ENCODE measurements at regions not wholly inside any gene's neighbourhood (a gene's known extent, or its start where the extent isn't known, plus 50 kb on each side); places are given as distances from the start of the nearest gene placed in this dataset.
"Not testable (repeated sequence)": the region's sequence is repeated elsewhere in the genome, so short reads cannot be mapped to it uniquely, and the experiment has no call there.

DNA sequence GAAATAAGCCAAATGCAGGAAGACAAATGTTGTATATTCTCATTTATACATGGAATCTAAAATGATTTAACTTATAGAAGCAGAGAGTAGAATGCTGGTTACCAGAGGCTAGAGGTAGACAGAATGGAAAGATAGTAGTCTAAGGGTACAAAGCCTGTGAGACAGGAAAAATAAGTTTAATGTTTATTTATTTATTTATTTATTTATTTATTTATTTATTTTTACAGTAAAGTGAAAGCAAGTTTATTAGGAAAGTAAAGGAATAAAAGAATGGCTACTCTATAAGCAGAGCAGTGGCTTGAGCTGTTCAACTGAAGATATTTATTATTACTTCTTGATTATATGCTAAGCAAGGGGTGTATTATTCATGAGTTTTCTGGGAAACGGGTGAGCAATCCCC lies 203.2 kb downstream of the LAS1L start:
- no peak for DNase-seq

DNA sequence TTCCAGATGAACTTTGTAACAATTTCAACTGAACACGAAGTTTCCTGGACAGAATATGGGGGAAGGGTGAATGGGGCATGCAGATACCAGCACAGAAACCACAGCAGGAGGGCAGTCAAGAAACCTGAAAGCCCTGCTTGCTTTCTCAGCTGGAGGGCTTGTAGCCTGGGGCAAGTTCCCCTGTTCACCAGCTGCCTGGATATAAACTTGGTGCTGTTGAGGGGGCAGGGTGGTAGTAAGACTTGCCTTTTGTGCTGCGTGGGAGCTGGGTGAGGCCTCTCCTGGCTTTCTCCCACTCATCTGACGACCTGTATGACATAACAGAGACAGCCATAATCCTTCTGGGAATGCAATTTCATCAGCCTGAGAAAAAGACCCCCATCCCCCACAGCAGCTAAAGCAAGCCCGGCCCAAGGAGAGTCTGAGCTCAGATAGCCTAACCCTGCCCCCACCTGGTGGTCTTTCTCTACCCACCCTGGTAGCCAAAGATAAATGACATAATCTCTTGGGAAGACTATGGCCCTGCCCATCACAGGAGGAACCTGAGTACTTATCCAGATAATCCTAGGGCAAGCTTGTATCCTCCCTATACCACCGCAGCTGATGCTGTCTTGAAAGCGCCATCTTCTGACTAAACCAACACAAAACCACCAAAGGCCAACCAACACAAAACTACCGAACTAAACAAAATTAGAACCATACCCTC lies 234.3 kb downstream of the LAS1L start:
- no peak for DNase-seq

DNA sequence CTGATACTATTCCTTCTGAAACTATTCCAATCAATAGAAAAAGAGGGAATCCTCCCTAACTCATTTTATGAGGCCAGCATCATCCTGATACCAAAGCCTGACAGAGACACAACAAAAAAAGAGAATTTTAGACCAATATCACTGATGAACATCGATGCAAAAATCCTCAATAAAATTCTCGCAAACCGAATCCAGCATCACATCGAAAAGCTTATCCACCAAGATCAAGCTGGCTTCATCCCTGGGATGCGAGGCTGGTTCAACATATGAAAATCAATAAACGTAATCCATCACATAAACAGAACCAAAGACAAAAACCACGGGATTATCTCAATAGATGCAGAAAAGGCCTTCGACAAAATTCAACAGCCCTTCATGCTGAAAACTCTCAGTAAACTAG lies 251.7 kb downstream of the LAS1L start:
- not testable (repeated sequence) for DNase-seq

DNA sequence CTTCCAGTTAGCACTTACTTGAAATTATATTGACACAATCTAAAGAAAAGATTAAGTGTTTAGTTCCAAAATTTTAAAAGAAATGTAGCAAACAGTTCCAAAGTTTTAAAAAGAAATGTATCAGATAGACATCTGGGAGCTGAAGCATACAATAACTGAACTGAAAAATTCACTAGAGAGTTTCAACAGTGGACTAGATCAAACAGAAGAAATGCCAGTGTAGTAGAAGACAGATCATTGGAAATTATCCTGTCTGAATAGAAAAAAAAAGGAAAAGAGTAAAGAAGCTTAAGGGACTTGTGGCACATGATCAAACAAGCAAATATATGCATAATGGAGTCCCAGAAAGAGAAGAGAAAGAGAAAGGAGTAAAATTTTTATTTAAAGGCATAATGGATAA lies 261.4 kb downstream of the LAS1L start:
- no peak for DNase-seq

- DNase-seq = no peak
These were observed 268.1 kb downstream of the LAS1L start for GRCh38 chrX:65266482-65266881.

GRCh38 chrX:65253817-65254216 lies 277.6 kb upstream of the ZC4H2 start:
- no peak for DNase-seq

- no peak for DNase-seq
These were observed 264.9 kb upstream of the ZC4H2 start for GRCh38 chrX:65241059-65241721.

- no peak for DNase-seq
These were observed 227.3 kb upstream of the ZC4H2 start for GRCh38 chrX:65203545-65203944.

- no peak for DNase-seq
These were observed 220.6 kb upstream of the ZC4H2 start for GRCh38 chrX:65196758-65197360.

GRCh38 chrX:65195621-65196020 lies 219.4 kb upstream of the ZC4H2 start:
- DNase-seq = no peak

GRCh38 chrX:65194547-65194946 lies 218.3 kb upstream of the ZC4H2 start:
- no peak for DNase-seq

DNA sequence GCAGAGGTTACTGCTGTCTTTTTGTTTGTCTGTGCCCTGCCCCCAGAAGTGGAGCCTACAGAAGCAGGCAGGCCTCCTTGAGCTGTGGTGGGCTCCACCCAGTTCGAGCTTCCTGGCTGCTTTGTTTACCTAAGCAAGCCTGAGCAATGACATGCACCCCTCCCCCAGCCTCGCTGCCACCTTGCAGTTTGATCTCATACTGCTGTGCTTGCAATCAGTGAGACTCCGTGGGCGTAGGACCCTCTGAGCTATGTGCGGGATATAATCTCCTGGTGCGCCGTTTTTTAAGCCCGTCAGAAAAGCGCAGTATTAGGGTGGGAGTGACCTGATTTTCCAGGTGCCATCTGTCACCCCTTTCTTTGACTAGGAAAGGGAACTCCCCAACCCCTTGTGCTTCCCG lies 187.1 kb upstream of the ZC4H2 start:
- not testable (repeated sequence) for DNase-seq

- no peak for DNase-seq
These were observed 172.0 kb upstream of the ZC4H2 start for GRCh38 chrX:65148232-65148631.

- DNase-seq = no peak
These were observed 160.2 kb upstream of the ZC4H2 start for GRCh38 chrX:65136424-65136823.

- no peak for DNase-seq
These were observed 151.6 kb upstream of the ZC4H2 start for GRCh38 chrX:65127842-65128241.

DNA sequence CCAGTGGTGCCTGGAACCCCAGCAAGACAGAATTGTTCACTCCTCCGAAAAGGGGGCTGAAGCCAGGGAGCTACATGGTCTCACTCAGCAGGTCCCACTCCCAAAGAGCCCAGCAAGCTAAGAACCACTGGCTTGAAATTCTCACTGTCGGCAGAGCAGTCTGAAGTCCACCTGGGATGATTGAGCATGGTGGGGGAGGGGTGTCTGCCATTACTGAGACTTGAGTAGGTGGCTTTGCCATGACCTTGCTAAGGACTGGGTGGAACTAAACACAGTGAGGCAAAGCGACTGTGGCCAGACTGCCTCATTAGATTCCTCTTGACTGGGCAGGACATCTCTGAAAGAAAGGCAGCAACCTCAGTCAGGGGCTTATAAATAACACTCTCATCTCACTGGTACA lies 122.6 kb upstream of the ZC4H2 start:
- DNase-seq = no peak

DNA sequence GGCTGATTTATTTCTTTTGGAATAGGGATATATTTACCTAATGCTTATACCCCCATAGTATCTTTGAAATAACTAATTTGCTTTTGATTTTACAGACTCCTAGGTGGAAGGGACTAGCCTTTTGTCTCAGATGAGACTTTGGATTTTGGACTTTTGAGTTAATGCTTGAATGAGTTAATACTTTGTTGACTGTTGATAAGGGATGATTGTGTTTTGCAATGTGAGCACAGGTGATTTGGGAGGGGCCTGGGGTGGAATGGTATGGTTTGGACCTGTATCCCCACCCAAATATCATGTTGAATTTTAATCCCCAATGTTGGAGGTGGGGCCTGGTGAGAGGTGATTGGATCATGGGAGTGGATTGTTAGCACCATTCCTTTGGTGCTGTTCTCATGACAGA lies 117.4 kb upstream of the ZC4H2 start:
- no peak for DNase-seq

DNA sequence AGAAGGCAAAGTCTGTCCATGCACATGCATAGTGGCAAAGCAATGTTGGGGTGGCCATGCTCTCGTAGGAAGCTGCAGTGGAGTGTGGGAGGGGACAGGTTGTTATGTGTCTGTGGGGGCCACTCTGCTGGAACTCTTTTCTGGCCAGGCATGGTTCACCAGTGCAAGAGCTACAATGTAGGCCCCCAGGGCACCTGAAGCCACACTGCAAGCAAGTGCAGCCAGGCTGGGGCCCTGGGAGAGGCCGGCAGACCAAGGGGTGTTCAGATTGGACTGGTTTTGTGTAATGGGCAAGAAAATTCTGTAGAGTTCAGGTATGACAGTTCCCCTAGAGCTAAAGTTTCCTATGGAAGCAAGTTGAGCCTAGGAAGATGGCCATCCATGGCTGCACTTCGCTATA lies 97.0 kb upstream of the ZC4H2 start:
- DNase-seq = no peak

GRCh38 chrX:65072590-65072989 lies 96.3 kb upstream of the ZC4H2 start:
- DNase-seq = no peak

- DNase-seq = not testable (repeated sequence)
These were observed 82.4 kb upstream of the ZC4H2 start for GRCh38 chrX:65058626-65059025.

- no peak for DNase-seq
These were observed 68.8 kb upstream of the ZC4H2 start for GRCh38 chrX:65045001-65045400.

DNA sequence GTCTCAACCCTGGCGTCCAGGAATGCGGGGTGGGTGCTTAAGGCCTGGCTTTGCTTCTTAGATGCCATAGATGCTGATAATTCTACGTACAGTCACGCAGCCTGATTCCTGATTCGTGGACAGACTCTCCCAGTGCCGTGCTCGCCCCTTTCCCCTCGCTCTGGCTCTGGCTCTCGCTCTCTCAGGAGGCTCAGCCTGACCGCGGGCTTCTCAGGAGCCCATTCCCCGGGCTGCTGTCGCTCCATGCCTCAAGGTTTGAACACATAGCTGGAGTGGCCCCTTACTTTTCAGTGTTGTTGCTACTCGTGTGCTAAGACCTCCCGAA lies 59.2 kb upstream of the ZC4H2 start:
- no peak for DNase-seq

DNA sequence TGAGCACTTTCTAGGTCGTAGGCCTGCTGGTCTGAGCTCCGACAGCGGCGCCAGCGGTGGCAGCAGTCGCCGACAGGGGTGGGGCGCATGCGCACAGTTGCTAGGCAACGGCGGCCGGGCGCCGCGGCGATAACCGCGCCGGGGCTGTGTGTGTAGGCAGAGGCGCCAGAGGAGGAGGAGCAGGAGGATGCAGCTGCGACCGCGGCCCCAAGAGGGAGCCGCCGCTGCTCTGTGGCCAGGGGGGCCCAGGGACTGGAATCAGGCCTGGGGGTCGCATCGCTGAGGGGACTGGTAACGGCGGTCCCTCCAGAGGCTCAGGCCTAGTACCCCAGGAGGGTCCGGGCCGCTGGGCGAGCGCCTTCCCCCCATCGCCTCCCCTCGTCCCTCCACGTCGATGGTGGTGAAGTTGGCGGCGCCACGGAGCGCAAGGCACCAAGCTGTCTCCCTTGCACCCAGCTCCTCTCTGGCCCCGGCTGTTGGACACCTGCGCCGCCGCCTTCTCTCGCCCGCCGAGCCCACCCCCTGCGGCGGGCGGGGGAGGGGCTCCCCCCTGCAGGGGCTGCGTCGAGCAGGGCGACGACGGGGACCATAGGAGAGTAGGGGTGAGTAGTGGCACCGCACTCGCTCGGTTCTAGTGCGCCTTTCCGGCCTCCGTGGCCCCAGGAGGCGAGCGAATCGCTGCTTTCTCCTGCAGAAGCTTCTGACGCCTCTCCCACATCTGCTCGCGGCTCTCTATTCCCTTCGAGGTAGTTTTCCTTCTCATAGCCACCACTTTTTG lies 58.6 kb upstream of the ZC4H2 start, which contains the start of gene ZC3H12B:
ZC3H12B (plus strand) TSS at position 159 of the 778 bp plus-strand sequence.
- peak; percentile 70 for DNase-seq

- no peak for DNase-seq
These were observed 58.0 kb upstream of the ZC4H2 start for GRCh38 chrX:65034292-65034667.

Measured in activated effector memory CD4-positive, alpha-beta T cell treated with Interleukin-2 at 50 U/mL for 16 hours (primary cell).